CD14-positive monocyte (primary cell): ENCODE measurements at regions not wholly inside any gene's neighbourhood (a gene's known extent, or its start where the extent isn't known, plus 50 kb on each side); places are given as distances from the start of the nearest gene placed in this dataset.

Experiments
- DNase-seq, 3 donors: peaks; one replicate each; pipeline ENCODE4 v3.0.0-alpha.2; 2011 to 2022
- H2AFZ ChIP-seq: 2 replicates; pipeline ENCODE4 v1.6.0; 2012; ENCODE audit warnings: mild to moderate bottlenecking, low read depth, low read length, inconsistent platforms; ENCODE audit not compliant: insufficient read depth, poor library complexity, severe bottlenecking
- H3K27ac ChIP-seq, 2 donors: 1 replicate in 1 of 2; 2 replicates in 1 of 2; pipeline ENCODE4 v1.5.1; 2012 to 2013; ENCODE audit warnings: low read length in 2 of 2, control low read depth in 1 of 2, inconsistent platforms in 1 of 2, low read depth in 1 of 2, mild to moderate bottlenecking in 1 of 2
- H3K27me3 ChIP-seq, 2 donors: one replicate each; pipeline versions ENCODE4 v1.6.0 to v1.6.1; 2011 to 2013; ENCODE audit warnings: low read length in 2 of 2; ENCODE audit not compliant: control insufficient read depth in 2 of 2, insufficient read depth in 2 of 2
- H3K36me3 ChIP-seq, 2 donors: replicated peaks in 1 of 2; 1 replicate in 1 of 2; 2 replicates in 1 of 2; pipeline versions ENCODE4 v1.5.1 to v1.6.1; 2012 to 2013; ENCODE audit warnings: low read length in 2 of 2, control low read depth in 1 of 2, inconsistent platforms in 1 of 2, mild to moderate bottlenecking in 1 of 2; ENCODE audit not compliant: insufficient read depth in 2 of 2, control insufficient read depth in 1 of 2
- H3K4me1 ChIP-seq, 2 donors: 1 replicate in 1 of 2; 2 replicates in 1 of 2; pipeline versions ENCODE4 v1.5.1 to v1.6.1; 2012 to 2013; ENCODE audit warnings: low read length in 2 of 2, control low read depth in 1 of 2, inconsistent platforms in 1 of 2, mild to moderate bottlenecking in 1 of 2, moderate library complexity in 1 of 2; ENCODE audit not compliant: insufficient read depth in 2 of 2, control insufficient read depth in 1 of 2
- H3K4me2 ChIP-seq: replicated peaks from 2 replicates; pipeline ENCODE3; 2012; ENCODE audit warnings: low read length, moderate library complexity, mild to moderate bottlenecking; ENCODE audit not compliant: poor library complexity, severe bottlenecking; ENCODE audit errors: extremely low read depth
- H3K4me3 ChIP-seq, 3 experiments: fragments of 200-600 bp in 1 of 3; sonication (generic) in 1 of 3; replicated peaks in 1 of 3; 1 replicate in 2 of 3; 2 replicates in 1 of 3; pipeline ENCODE4 v1.5.1; 2011 to 2013; ENCODE audit warnings: low read length in 3 of 3, mild to moderate bottlenecking in 3 of 3, control low read depth in 2 of 3, low read depth in 2 of 3, inconsistent platforms in 1 of 3, moderate library complexity in 1 of 3
- H3K79me2 ChIP-seq: 2 replicates; pipeline ENCODE4 v1.6.0; 2012; ENCODE audit warnings: mild to moderate bottlenecking, control low read depth, inconsistent platforms, low read length, moderate library complexity; ENCODE audit not compliant: insufficient read depth
- H3K9ac ChIP-seq: 2 replicates; pipeline ENCODE4 v1.6.0; 2017; ENCODE audit warnings: low read length, mild to moderate bottlenecking; ENCODE audit not compliant: insufficient read depth, poor library complexity, severe bottlenecking
- H3K9me3 ChIP-seq, 2 donors: replicated peaks in 1 of 2; 1 replicate in 1 of 2; 2 replicates in 1 of 2; pipeline versions ENCODE4 v1.5.1 to v1.6.1; 2012 to 2013; ENCODE audit warnings: low read length in 2 of 2, control low read depth in 1 of 2; ENCODE audit not compliant: control insufficient read depth in 1 of 2, insufficient read depth in 1 of 2
- H4K20me1 ChIP-seq: 2 replicates; pipeline ENCODE4 v1.6.0; 2012; ENCODE audit warnings: mild to moderate bottlenecking, low read length, control low read depth, moderate library complexity; ENCODE audit not compliant: insufficient read depth
- H3K27ac Mint-ChIP-seq, 7 donors: one replicate each; pipeline ENCODE4 v1.8.0; 2020; ENCODE audit warnings: mild to moderate bottlenecking in 7 of 7, mixed read lengths in 7 of 7, moderate library complexity in 6 of 7, inconsistent platforms in 2 of 7
- H3K27me3 Mint-ChIP-seq, 3 donors: one replicate each; pipeline ENCODE4 v1.8.0; 2021 to 2022; ENCODE audit warnings: low read depth in 3 of 3, mild to moderate bottlenecking in 3 of 3, mixed read lengths in 3 of 3, moderate library complexity in 3 of 3, inconsistent platforms in 1 of 3
- H3K36me3 Mint-ChIP-seq, 2 donors: one replicate each; pipeline ENCODE4 v1.8.0; 2020; ENCODE audit warnings: mixed read lengths in 2 of 2, inconsistent platforms in 1 of 2, mild to moderate bottlenecking in 1 of 2
- H3K4me1 Mint-ChIP-seq: one replicate; pipeline ENCODE4 v1.8.0; 2020; ENCODE audit warnings: mild to moderate bottlenecking, mixed read lengths
- H3K4me3 Mint-ChIP-seq, 2 donors: one replicate each; pipeline ENCODE4 v1.8.0; 2020; ENCODE audit warnings: mild to moderate bottlenecking in 2 of 2, mixed read lengths in 2 of 2, moderate library complexity in 1 of 2
- H3K9me3 Mint-ChIP-seq, 7 donors: one replicate each; pipeline ENCODE4 v1.8.0; 2020 to 2022; ENCODE audit warnings: mixed read lengths in 7 of 7, mild to moderate bottlenecking in 6 of 7, moderate library complexity in 6 of 7, inconsistent platforms in 2 of 7
- CTCF ChIP-seq: fragments of 200-600 bp; IDR thresholded peaks from one replicate; pipeline ENCODE4 v1.8.0; 2022; ENCODE audit warnings: antibody characterized with exemption, mild to moderate bottlenecking
- WGBS: methylation state at CpG from one replicate; pipeline ENCODE4 v1.1.5; 2013; ENCODE audit warnings: missing lambda C conversion rate; ENCODE audit not compliant: insufficient coverage; 5-methylcytosine and 5-hydroxymethylcytosine counted together
- intact Hi-C, 2 donors: fragments of 100-400 bp; cut with micrococcal nuclease; formaldehyde crosslinking; loops; one replicate each; pipeline versions ENCODE4 v1.15.0 to v1.15.1; 2023

- Histone ChIP-seq H4K20me1 (no peaks in the 10 kb centered on the region), H3K9me3 (no peaks in the 10 kb centered on the region), H3K27ac (no peak overlapping the region), H3K79me2 (no peaks in the 10 kb centered on the region), H3K36me3 (no peaks in the 10 kb centered on the region), H3K27me3 (peaks cover 16 to 24% of the 10 kb centered on the region in 2 donors), H3K4me3 (no peak overlapping the region), H3K4me2 (no peak overlapping the region), H3K4me1 (peaks cover 21 to 23% of the 10 kb centered on the region in 2 donors), H2AFZ (no peak overlapping the region), H3K9ac (no peak overlapping the region)
- H3K4me3 Mint-ChIP-seq = no peak overlapping the region
- no peak for TF ChIP-seq CTCF
- no peak for DNase-seq
- H3K4me1 Mint-ChIP-seq = peaks cover 32% of the 10 kb centered on the region
- H3K9me3 Mint-ChIP-seq = peaks cover 0 to 9% (median 2%) of the 10 kb centered on the region in 7 donors
- no peak overlapping the region for H3K27ac Mint-ChIP-seq
- H3K36me3 Mint-ChIP-seq = peaks cover 0 to 12% of the 10 kb centered on the region in 2 donors
- intact Hi-C loops = loop anchor here in 1 of 2 donors (10.0 kb wide), 1 partner anchor 132 kb away; no protein-coding TSS in a partner anchor
- WGBS = no CpG with 5 or more reads among the region's 4 CpGs
- peaks cover 33 to 48% (median 44%) of the 10 kb centered on the region in 3 donors for H3K27me3 Mint-ChIP-seq
These were observed 209.0 kb upstream of the COPS8 start for GRCh38 chr2:236876642-236877041.

DNA sequence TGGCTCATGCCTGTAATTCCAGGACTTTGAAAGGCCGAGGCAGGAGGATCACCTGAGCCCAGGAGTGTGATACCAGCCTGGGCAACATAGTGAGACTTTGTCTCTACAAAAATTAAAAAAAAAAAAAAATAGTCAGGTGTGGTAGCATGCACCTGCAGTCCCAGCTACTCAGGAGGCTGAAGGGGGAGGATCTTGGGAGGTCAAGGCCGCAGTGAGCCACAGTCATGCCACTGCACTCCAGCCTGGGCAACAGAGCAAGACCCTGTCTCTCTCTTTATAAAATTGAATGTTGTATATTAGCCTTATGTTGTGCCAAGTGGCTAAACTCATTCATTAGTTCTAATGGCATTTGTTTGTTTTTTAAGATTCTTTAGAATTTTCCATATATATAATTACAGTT is 207.7 kb upstream of the COPS8 start:
- 100% methylated on average over 1 of the region's 2 CpGs for WGBS
- H3K27me3 Mint-ChIP-seq = peaks cover 33 to 47% (median 47%) of the 10 kb centered on the region in 3 donors

More for the DNA sequence above, 207.7 kb upstream of the COPS8 start:
- Histone ChIP-seq H3K36me3 (no peaks in the 10 kb centered on the region), H3K9ac (no peak overlapping the region), H3K27me3 (peaks cover 16 to 24% of the 10 kb centered on the region in 2 donors), H4K20me1 (no peaks in the 10 kb centered on the region), H3K4me2 (no peak overlapping the region), H3K4me3 (no peak overlapping the region), H3K4me1 (peaks cover 8 to 10% of the 10 kb centered on the region in 2 donors), H3K27ac (no peak overlapping the region), H2AFZ (no peak overlapping the region), H3K9me3 (peaks cover 0 to 4% of the 10 kb centered on the region in 2 donors), H3K79me2 (no peaks in the 10 kb centered on the region)
- Mint-ChIP-seq H3K4me3 (no peak overlapping the region), H3K36me3 (peaks cover 0 to 7% of the 10 kb centered on the region in 2 donors), H3K4me1 (peaks cover 19% of the 10 kb centered on the region), H3K27ac (no peak overlapping the region), H3K9me3 (peaks cover 3 to 13% (median 7%) of the 10 kb centered on the region in 7 donors)
- intact Hi-C loops = loop anchor here in 1 of 2 donors (10.0 kb wide), 1 partner anchor 133 kb away; no protein-coding TSS in a partner anchor
- no peak for DNase-seq
- TF ChIP-seq CTCF = no peak
